K562 (cell line): ENCODE measurements at regions not wholly inside any gene's neighbourhood (a gene's known extent, or its start where the extent isn't known, plus 50 kb on each side); places are given as distances from the start of the nearest gene placed in this dataset.

Source experiments
- ATAC-seq: fragments of 200-7000 bp; cut with Tn5 transposase; 3 replicates; pipeline ENCODE4 v1.9.1; 2020; ENCODE audit warnings: moderate library complexity
- BruUV-seq: library from RNA; stranded (reverse); fragments of 400-500 nt; replicated peaks from 2 replicates; lab custom pipeline; 2021; lab: Mats Ljungman, UMichigan
- CTCF ChIA-PET: fragments of 300-600 bp; formaldehyde crosslinking; extraction: SDS; loops from one replicate; lab custom pipeline; 2021; ENCODE audit warnings: low intra/inter-chr PET ratio; lab: Yijun Ruan, JAX
- POLR2A ChIA-PET: fragments of 300-600, 350-650 bp; sonication (Branson Sonifier 250); formaldehyde crosslinking; extraction: SDS; loops from one replicate; lab custom pipeline; 2021; ENCODE audit warnings: antibody characterized with exemption, inconsistent platforms; lab: Yijun Ruan, JAX
- DNase-seq, 4 experiments: peaks; one replicate each; pipeline versions ENCODE4 v3.0.0 to v3.0.0-alpha.2; 2011 to 2018; ENCODE audit warnings: low spot score in 3 of 4, mixed read lengths in 3 of 4; ENCODE audit errors: extremely low read depth in 1 of 4
- FAIRE-seq: peaks from 2 replicates; lab custom pipeline; 2011; peaks lifted over from hg19 to GRCh38; lab: Jason Lieb, UNC
- H2AFZ ChIP-seq: 2 replicates; pipeline ENCODE4 v1.6.0; 2011; ENCODE audit warnings: low read depth, low read length, control low read depth, inconsistent platforms
- H3K27ac ChIP-seq: fragments of 200-600 bp; 3 replicates; pipeline ENCODE4 v1.8.0; 2011; ENCODE audit warnings: low read depth, mild to moderate bottlenecking, control low read depth, inconsistent platforms, low read length, moderate library complexity, mixed read lengths; ENCODE audit errors: extremely low read depth
- H3K27me3 ChIP-seq, 2 experiments: fragments of 300-600 bp in 1 of 2; 2 replicates in 1 of 2; 3 replicates in 1 of 2; pipeline versions ENCODE4 v1.6.0 to v1.8.0; 2011; ENCODE audit warnings: inconsistent platforms in 2 of 2, low read length in 2 of 2, mild to moderate bottlenecking in 1 of 2, mixed read lengths in 1 of 2, moderate library complexity in 1 of 2; ENCODE audit not compliant: control insufficient read depth in 2 of 2, insufficient read depth in 2 of 2
- H3K36me3 ChIP-seq: fragments of 300-600 bp; 3 replicates; pipeline ENCODE4 v1.8.0; 2011; ENCODE audit warnings: mild to moderate bottlenecking, low read length, inconsistent platforms; ENCODE audit not compliant: control insufficient read depth, insufficient read depth
- H3K4me1 ChIP-seq, 2 experiments: fragments of 200-600 bp in 1 of 2; replicated peaks in 1 of 2; 2 replicates in 1 of 2; 3 replicates in 1 of 2; pipeline versions ENCODE4 v1.5.1 to v1.8.0; 2011; ENCODE audit warnings: inconsistent platforms in 2 of 2, low read length in 2 of 2, mild to moderate bottlenecking in 1 of 2, mixed read lengths in 1 of 2, moderate library complexity in 1 of 2; ENCODE audit not compliant: control insufficient read depth in 2 of 2, insufficient read depth in 2 of 2
- H3K4me2 ChIP-seq: 2 replicates; pipeline ENCODE4 v1.6.1; 2011; ENCODE audit warnings: low read length, control low read depth, inconsistent platforms, mixed read lengths; ENCODE audit not compliant: insufficient read depth
- H3K4me3 ChIP-seq: fragments of 200-600 bp; sonication (generic), shearing (Covaris generic); 2 replicates; pipeline ENCODE4 v1.5.1; 2016; ENCODE audit warnings: control low read depth, inconsistent platforms
- H3K79me2 ChIP-seq: fragments of 200-600 bp; 3 replicates; pipeline ENCODE4 v1.8.0; 2011; ENCODE audit warnings: low read length, inconsistent platforms; ENCODE audit not compliant: control insufficient read depth, insufficient read depth
- H3K9ac ChIP-seq, 2 experiments: 2 replicates each; pipeline versions ENCODE4 v1.6.0 to v1.6.1; 2011; ENCODE audit warnings: low read depth in 2 of 2, low read length in 2 of 2, control low read depth in 1 of 2, inconsistent platforms in 1 of 2, mild to moderate bottlenecking in 1 of 2, mixed read lengths in 1 of 2; ENCODE audit not compliant: insufficient read depth in 1 of 2
- H3K9me1 ChIP-seq: one replicate; pipeline ENCODE4 v1.6.0; 2011; ENCODE audit warnings: inconsistent platforms, mild to moderate bottlenecking, low read length, moderate library complexity; ENCODE audit not compliant: control insufficient read depth, insufficient read depth
- H3K9me3 ChIP-seq: replicated peaks from 2 replicates; pipeline ENCODE4 v1.5.1; 2011; ENCODE audit warnings: low read depth, low read length, inconsistent platforms; ENCODE audit not compliant: control insufficient read depth, insufficient read depth
- H4K20me1 ChIP-seq: replicated peaks from 2 replicates; pipeline ENCODE4 v1.6.1; 2011; ENCODE audit warnings: low read length, inconsistent platforms, mixed read lengths; ENCODE audit not compliant: control insufficient read depth, insufficient read depth
- E2F1 ChIP-seq: sonication (generic); formaldehyde crosslinking; IDR thresholded peaks from 2 replicates; pipeline ENCODE4 v1.8.1; 2023; ENCODE audit warnings: mild to moderate bottlenecking, missing genetic modification reagents, moderate library complexity
- KLF1 ChIP-seq: fragments of 450-650 bp; IDR thresholded peaks from 2 replicates; pipeline ENCODE4 v1.6.1; 2016; ENCODE audit warnings: missing genetic modification characterization, missing compliant biosample characterization
- ZBTB40 ChIP-seq, 2 experiments: fragments of 450-650 bp in 1 of 2; sonication (generic) in 1 of 2; formaldehyde crosslinking in 1 of 2; IDR thresholded peaks; 2 replicates each; pipeline versions ENCODE4 v1.7.1 to v1.9.0; 2016 to 2022; ENCODE audit warnings: inconsistent platforms in 1 of 2, mild to moderate bottlenecking in 1 of 2, missing genetic modification reagents in 1 of 2
- ZNF184 ChIP-seq: sonication (generic); formaldehyde crosslinking; IDR thresholded peaks from 2 replicates; pipeline ENCODE4 v1.5.0; 2020; ENCODE audit warnings: missing genetic modification reagents
- ZNF408 ChIP-seq: fragments of 250-450 bp; sonication (Bioruptor Pico); IDR thresholded peaks from 2 replicates; pipeline ENCODE4 v1.4.0; 2020; ENCODE audit warnings: low read depth, mild to moderate bottlenecking, moderate library complexity
- ZNF445 ChIP-seq: fragments of 250-450 bp; sonication (Bioruptor Pico); IDR thresholded peaks from 2 replicates; pipeline ENCODE4 v1.4.0; 2020; ENCODE audit warnings: low read depth, mild to moderate bottlenecking, moderate library complexity
- ZNF592 ChIP-seq: fragments of 450-650 bp; IDR thresholded peaks from 2 replicates; pipeline ENCODE4 v1.6.1; 2017; ENCODE audit warnings: antibody characterized with exemption, mild to moderate bottlenecking
- WGBS: fragments of 100-300 bp; shearing (Covaris generic); methylation state at CpG from one replicate; pipeline ENCODE4 v1.1.6; 2016; ENCODE audit warnings: low coverage, mixed read lengths; ENCODE audit not compliant: insufficient coverage; ENCODE audit errors: missing lambda C conversion rate; 5-methylcytosine and 5-hydroxymethylcytosine counted together
- in situ Hi-C: fragments of 300-500 bp; cut with MboI; formaldehyde crosslinking; loops from 4 replicates; pipeline ENCODE4 v1.15.0; 2018; ENCODE audit warnings: inconsistent platforms, mixed read lengths
- intact Hi-C: fragments of 100-400 bp; cut with micrococcal nuclease; formaldehyde crosslinking; loops from 2 replicates; pipeline ENCODE4 v1.14.2; 2022

GRCh38 chr9:89807101-89807395 is 202.2 kb downstream of the GADD45G start (continued):
- TF ChIP-seq E2F1 (CRISPR knock-in tag): no peak
- TF ChIP-seq ZNF184 (CRISPR knock-in tag): no peak
- TF ChIP-seq ZNF592: no peak
- TF ChIP-seq ZNF445 (CRISPR knock-in tag): no peak

GRCh38 chr9:89807682-89808075 is 202.9 kb downstream of the GADD45G start:
- no peaks in the 10 kb centered on the region for H3K36me3 ChIP-seq
- BruUV-seq: no TSS peak
- ATAC-seq (no peak), DNase-seq (no peak), FAIRE-seq (no peak)
- H3K4me1 ChIP-seq: no peaks in the 10 kb centered on the region; a peak in 1 of 5 replicates
- no peak overlapping the region for H3K9ac ChIP-seq
- no peak overlapping the region for H3K4me2 ChIP-seq
- no peaks in the 10 kb centered on the region for H3K9me1 ChIP-seq
- in situ Hi-C loops: no loop called here
- no peak overlapping the region for H3K4me3 ChIP-seq
- H3K79me2 ChIP-seq: no peaks in the 10 kb centered on the region
- H3K27me3 ChIP-seq: peaks cover 0 to 4% of the 10 kb centered on the region in 2 experiments; a peak in 1 of 5 replicates
- no peaks in the 10 kb centered on the region for H3K9me3 ChIP-seq
- 7% methylated on average over 2 of the region's 2 CpGs for WGBS
- no peaks in the 10 kb centered on the region for H4K20me1 ChIP-seq
- intact Hi-C loops: no loop called here
- H3K27ac ChIP-seq: no peak overlapping the region
- H2AFZ ChIP-seq: no peak overlapping the region
- CTCF ChIA-PET: no interaction called here
- POLR2A ChIA-PET: no interaction called here
- TF ChIP-seq KLF1: no peak
- no peak for TF ChIP-seq ZNF408
- no peak for TF ChIP-seq ZBTB40 (IDR thresholded peaks at IDR 0.05)
- TF ChIP-seq ZBTB40 (CRISPR knock-in tag; IDR thresholded peaks at IDR 0.05): no peak
